ENCODE measurements at regions not wholly inside any gene's neighbourhood (a gene's known extent, or its start where the extent isn't known, plus 50 kb on each side); places are given as distances from the start of the nearest gene placed in this dataset.
A peak's percentile ranks its signal among the peaks of the same experiment; 100 is the strongest.

DNA sequence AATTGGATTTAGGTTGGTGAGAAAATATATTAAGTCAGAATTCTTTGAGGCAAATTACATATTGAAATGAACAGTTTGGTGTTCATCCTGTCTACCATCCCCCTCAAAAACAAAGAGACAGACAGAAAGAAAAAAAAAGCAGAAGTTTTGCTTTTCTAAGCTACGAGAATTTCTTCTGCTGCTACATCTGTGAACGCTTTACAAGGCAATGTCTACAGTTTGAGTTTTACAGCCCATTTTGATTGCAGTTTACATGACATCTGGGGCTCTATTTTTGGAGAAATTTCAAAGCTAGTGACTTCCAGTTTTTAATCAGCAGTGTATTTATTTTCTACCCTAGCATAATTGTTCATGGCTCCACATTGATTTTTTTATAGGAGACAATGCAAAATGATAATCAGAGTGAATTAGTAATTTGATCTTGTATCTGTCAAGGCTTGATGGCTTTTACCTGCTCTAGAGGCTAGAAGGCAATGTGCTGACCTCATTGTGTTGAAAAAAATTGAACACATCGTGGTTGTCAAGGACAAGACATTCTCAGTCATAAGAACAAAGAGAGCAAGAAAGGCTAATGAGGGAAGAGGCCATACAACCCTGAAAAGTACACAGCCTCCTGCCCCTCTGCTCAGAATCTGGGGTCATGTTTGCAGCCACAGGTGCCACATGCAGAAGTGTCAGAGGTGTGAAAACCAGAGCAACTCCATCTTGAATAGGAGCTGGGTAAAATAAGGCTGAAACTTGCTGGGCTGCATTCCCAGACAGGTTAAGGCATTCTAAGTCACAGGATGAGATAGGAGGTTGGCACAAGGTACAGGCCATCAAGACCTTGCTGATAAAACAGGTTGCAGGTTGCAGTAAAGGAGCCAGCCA lies 201.0 kb upstream of the CAMK1G start:
- peaks cover 30% of the 10 kb centered on the region for H3K4me1 Mint-ChIP-seq (ENCODE audit: low read depth, unreplicated experiment)
- H3K27ac Mint-ChIP-seq (ENCODE audit: unreplicated experiment) = peak overlapping the region; percentile 69
- intact Hi-C loops (cut with micrococcal nuclease; ENCODE audit: unreplicated experiment) = no loop called here
- ChIA-PET CTCF (no interaction called here), POLR2A (interaction anchor here (1.2 kb wide), 1 partner anchor 16 kb away, joined by 3 read pairs; no protein-coding TSS in a partner anchor)
- TF ChIP-seq, protein P1, sequence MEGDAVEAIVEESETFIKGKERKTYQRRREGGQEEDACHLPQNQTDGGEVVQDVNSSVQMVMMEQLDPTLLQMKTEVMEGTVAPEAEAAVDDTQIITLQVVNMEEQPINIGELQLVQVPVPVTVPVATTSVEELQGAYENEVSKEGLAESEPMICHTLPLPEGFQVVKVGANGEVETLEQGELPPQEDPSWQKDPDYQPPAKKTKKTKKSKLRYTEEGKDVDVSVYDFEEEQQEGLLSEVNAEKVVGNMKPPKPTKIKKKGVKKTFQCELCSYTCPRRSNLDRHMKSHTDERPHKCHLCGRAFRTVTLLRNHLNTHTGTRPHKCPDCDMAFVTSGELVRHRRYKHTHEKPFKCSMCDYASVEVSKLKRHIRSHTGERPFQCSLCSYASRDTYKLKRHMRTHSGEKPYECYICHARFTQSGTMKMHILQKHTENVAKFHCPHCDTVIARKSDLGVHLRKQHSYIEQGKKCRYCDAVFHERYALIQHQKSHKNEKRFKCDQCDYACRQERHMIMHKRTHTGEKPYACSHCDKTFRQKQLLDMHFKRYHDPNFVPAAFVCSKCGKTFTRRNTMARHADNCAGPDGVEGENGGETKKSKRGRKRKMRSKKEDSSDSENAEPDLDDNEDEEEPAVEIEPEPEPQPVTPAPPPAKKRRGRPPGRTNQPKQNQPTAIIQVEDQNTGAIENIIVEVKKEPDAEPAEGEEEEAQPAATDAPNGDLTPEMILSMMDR (IDR thresholded peaks at IDR 0.05; ENCODE audit: insufficient read depth in 1 of 2, low read depth in 1 of 2, low read length in 1 of 2, severe bottlenecking in 1 of 2, unreplicated experiment in 1 of 2) = no peak
- Histone ChIP-seq H3K9me3 (no peaks in the 10 kb centered on the region), H3K4me1 (peaks cover 49% of the 10 kb centered on the region), H3K4me3 (ENCODE audit: low read depth, low read length) (no peak overlapping the region), H3K36me3 (ENCODE audit: control insufficient read depth, insufficient read depth, low read length) (no peaks in the 10 kb centered on the region), H3K27me3 (replicated peaks; ENCODE audit: control insufficient read depth, insufficient read depth, low read length) (no peaks in the 10 kb centered on the region)
- H3K27me3 Mint-ChIP-seq (ENCODE audit: insufficient read depth, unreplicated experiment) = no peaks in the 10 kb centered on the region
- no TSS peak for BruUV-seq (replicated peaks)
- no peaks in the 10 kb centered on the region for H3K9me3 Mint-ChIP-seq (ENCODE audit: unreplicated experiment)
- H3K36me3 Mint-ChIP-seq (ENCODE audit: insufficient read depth, unreplicated experiment) = no peaks in the 10 kb centered on the region
- no peak for DNase-seq
- H3K4me3 Mint-ChIP-seq (ENCODE audit: unreplicated experiment) = no peak overlapping the region

DNA sequence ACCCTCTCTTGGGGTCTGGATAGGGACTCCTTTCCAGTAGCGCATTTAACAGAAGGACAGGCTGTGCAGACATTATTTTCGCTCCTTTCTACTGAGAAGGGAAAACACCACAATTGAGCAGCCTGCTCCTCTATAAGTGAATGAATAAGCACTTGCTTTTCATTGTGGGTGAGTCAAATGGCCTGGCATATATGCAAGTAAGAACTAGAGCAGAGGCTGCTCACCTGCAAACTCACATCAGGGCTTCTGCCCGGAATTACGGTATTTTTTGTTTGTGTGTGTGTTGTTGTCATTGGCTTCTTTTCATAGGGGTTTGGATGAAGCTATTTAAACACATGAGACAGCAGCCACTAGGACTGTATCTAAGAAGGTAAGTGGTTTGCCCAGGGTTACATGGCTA lies 200.1 kb upstream of the CAMK1G start:
- TSS peak; percentile 74 for BruUV-seq (replicated peaks)
- Mint-ChIP-seq H3K27me3 (ENCODE audit: insufficient read depth, unreplicated experiment) (no peaks in the 10 kb centered on the region), H3K36me3 (ENCODE audit: insufficient read depth, unreplicated experiment) (no peaks in the 10 kb centered on the region), H3K4me1 (ENCODE audit: low read depth, unreplicated experiment) (peaks cover 37% of the 10 kb centered on the region), H3K4me3 (ENCODE audit: unreplicated experiment) (no peak overlapping the region), H3K9me3 (ENCODE audit: unreplicated experiment) (no peaks in the 10 kb centered on the region), H3K27ac (ENCODE audit: unreplicated experiment) (peak overlapping the region; percentile 69)
- intact Hi-C loops (cut with micrococcal nuclease; ENCODE audit: unreplicated experiment) = no loop called here
- ChIA-PET CTCF (interaction anchor here (1.0 to 1.5 kb wide), 8 partner anchors 8 to 183 kb away, joined by 3 to 7 read pairs (median 4); no protein-coding TSS in a partner anchor), POLR2A (interaction anchor here (0.9 to 1.9 kb wide), 6 partner anchors 8 to 50 kb away, joined by 3 to 9 read pairs (median 6); no protein-coding TSS in a partner anchor)
- no peak overlapping the region for H3K4me3 ChIP-seq (ENCODE audit: low read depth, low read length)
- H3K36me3 ChIP-seq (ENCODE audit: control insufficient read depth, insufficient read depth, low read length) = no peaks in the 10 kb centered on the region
- H3K9me3 ChIP-seq = no peaks in the 10 kb centered on the region
- TF ChIP-seq, protein P1 (IDR thresholded peaks at IDR 0.05; ENCODE audit: insufficient read depth in 1 of 2, low read depth in 1 of 2, low read length in 1 of 2, severe bottlenecking in 1 of 2, unreplicated experiment in 1 of 2) = no peak
- H3K27me3 ChIP-seq (replicated peaks; ENCODE audit: control insufficient read depth, insufficient read depth, low read length) = no peaks in the 10 kb centered on the region
- DNase-seq = no peak
- peaks cover 59% of the 10 kb centered on the region for H3K4me1 ChIP-seq

DNA sequence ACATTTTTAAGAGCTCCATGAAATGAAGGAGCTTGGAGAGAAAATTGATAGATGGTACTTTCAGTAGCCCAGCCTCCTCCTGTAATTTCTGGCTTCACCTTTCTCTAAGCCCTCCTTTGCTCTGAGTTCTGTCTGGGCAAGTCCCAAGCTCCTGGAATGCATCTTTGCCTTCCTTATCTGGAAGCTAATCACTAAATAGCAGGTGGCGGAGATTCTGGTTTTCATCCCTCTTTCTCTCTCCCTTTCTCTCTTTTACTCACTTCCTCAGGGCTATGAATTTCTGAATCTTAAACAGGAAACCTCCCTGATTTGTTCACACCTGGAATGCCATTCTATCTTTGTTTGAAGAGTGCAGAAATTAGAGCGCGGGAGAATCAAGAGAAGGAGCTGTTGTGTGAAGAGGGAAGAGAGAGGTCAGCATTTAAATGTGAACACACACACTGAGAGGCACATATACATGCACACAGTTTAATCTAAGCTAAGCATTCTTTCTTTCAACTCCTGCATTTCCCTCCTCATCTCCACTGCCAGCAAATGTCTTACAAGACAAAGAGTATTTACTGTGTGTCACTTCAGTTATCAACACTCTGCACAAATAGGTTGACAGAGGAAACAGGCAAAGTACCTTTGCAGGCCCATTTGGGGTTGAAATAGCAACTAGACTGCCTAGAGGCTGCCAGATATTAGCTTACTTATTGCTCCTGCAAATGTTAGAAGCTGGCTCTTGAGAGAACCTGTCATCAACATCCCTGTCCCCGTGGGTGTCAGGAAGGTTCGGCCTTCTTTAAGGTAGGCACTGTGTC lies 199.4 kb upstream of the CAMK1G start:
- TF ChIP-seq, protein P1 (IDR thresholded peaks at IDR 0.05; ENCODE audit: insufficient read depth in 1 of 2, low read depth in 1 of 2, low read length in 1 of 2, severe bottlenecking in 1 of 2, unreplicated experiment in 1 of 2) = no peak
- Histone ChIP-seq H3K4me3 (ENCODE audit: low read depth, low read length) (no peak overlapping the region), H3K27me3 (replicated peaks; ENCODE audit: control insufficient read depth, insufficient read depth, low read length) (no peaks in the 10 kb centered on the region), H3K4me1 (peaks cover 62% of the 10 kb centered on the region), H3K9me3 (no peaks in the 10 kb centered on the region), H3K36me3 (ENCODE audit: control insufficient read depth, insufficient read depth, low read length) (no peaks in the 10 kb centered on the region)
- TSS peak; percentile 82 for BruUV-seq (replicated peaks)
- Mint-ChIP-seq H3K9me3 (ENCODE audit: unreplicated experiment) (peaks cover 3% of the 10 kb centered on the region), H3K27me3 (ENCODE audit: insufficient read depth, unreplicated experiment) (no peaks in the 10 kb centered on the region), H3K4me3 (ENCODE audit: unreplicated experiment) (peak overlapping the region; percentile 39), H3K4me1 (ENCODE audit: low read depth, unreplicated experiment) (peaks cover 43% of the 10 kb centered on the region), H3K27ac (ENCODE audit: unreplicated experiment) (peak overlapping the region; percentile 69), H3K36me3 (ENCODE audit: insufficient read depth, unreplicated experiment) (no peaks in the 10 kb centered on the region)
- POLR2A ChIA-PET = interaction anchor here (0.9 to 1.9 kb wide), 6 partner anchors 8 to 49 kb away, joined by 3 to 9 read pairs (median 6); no protein-coding TSS in a partner anchor
- DNase-seq = peak; percentile 66
- intact Hi-C loops (cut with micrococcal nuclease; ENCODE audit: unreplicated experiment) = loop anchor here (1.0 kb wide), 2 partner anchors 14 to 51 kb away; no protein-coding TSS in a partner anchor
- CTCF ChIA-PET = interaction anchor here (1.0 to 1.5 kb wide), 8 partner anchors 9 to 182 kb away, joined by 3 to 7 read pairs (median 4); no protein-coding TSS in a partner anchor

All from Caco-2 (cell line).